Loucy (cell line): ENCODE measurements at regions not wholly inside any gene's neighbourhood (a gene's known extent, or its start where the extent isn't known, plus 50 kb on each side); places are given as distances from the start of the nearest gene placed in this dataset.

Source experiments
- EZH2phosphoT487 ChIP-seq: fragments of 200-600 bp; IDR thresholded peaks from 2 replicates; pipeline ENCODE4 v1.6.1; 2018; ENCODE audit warnings: antibody characterized with exemption, mild to moderate bottlenecking, moderate library complexity, borderline replicate concordance
- TF ChIP-seq, protein P1 (sequence below): fragments of 200-600 bp; sonication (generic); conservative IDR thresholded peaks from 2 replicates; pipeline ENCODE4 v1.5.1; 2014; ENCODE audit warnings: mild to moderate bottlenecking, antibody characterized with exemption, low read length

DNA sequence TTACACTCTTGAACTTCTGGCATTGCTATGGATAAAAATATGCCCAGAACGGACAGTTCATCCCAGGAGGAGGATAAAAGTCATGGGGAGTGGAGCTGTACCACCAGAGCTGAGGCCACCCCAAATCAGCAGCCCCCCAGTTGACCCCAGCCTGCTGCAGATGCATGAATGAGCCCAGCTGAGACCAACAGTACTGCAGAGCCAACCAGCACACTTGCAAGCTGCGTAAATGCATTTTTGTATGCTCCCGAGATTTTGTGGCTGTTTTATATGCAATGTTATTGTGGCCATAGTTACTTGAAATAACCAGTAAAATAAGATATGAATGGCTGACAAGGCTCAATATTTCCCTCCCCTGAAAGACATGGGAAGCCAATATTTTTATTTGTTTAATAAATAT, 264.6 kb downstream of the DUSP10 start:
- TF ChIP-seq, protein P1, sequence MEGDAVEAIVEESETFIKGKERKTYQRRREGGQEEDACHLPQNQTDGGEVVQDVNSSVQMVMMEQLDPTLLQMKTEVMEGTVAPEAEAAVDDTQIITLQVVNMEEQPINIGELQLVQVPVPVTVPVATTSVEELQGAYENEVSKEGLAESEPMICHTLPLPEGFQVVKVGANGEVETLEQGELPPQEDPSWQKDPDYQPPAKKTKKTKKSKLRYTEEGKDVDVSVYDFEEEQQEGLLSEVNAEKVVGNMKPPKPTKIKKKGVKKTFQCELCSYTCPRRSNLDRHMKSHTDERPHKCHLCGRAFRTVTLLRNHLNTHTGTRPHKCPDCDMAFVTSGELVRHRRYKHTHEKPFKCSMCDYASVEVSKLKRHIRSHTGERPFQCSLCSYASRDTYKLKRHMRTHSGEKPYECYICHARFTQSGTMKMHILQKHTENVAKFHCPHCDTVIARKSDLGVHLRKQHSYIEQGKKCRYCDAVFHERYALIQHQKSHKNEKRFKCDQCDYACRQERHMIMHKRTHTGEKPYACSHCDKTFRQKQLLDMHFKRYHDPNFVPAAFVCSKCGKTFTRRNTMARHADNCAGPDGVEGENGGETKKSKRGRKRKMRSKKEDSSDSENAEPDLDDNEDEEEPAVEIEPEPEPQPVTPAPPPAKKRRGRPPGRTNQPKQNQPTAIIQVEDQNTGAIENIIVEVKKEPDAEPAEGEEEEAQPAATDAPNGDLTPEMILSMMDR = no peak
- TF ChIP-seq EZH2phosphoT487 = no peak
